Spleen (tissue), 7 donors: ENCODE measurements at regions not wholly inside any gene's neighbourhood (a gene's known extent, or its start where the extent isn't known, plus 50 kb on each side); places are given as distances from the start of the nearest gene placed in this dataset.

Experiments used
- POLR2AphosphoS5 ChIP-seq, 3 donors: sonication (generic); formaldehyde crosslinking; IDR thresholded peaks; one replicate each; pipeline ENCODE4 v1.5.1; 2017; ENCODE audit warnings: antibody characterized with exemption in 3 of 3
- TF ChIP-seq, protein P1 (sequence below), 11 experiments: fragments of 200-600 bp in 7 of 11; fragments of 450-650 bp in 4 of 11; sonication (generic) in 4 of 11; IDR thresholded peaks in 8 of 11; conservative IDR thresholded peaks in 3 of 11; 1 replicate in 7 of 11; 2 replicates in 4 of 11; pipeline versions ENCODE4 v1.4.0 to v1.8.0; 2016 to 2021; ENCODE audit warnings: antibody characterized with exemption in 11 of 11, inconsistent platforms in 4 of 11, mild to moderate bottlenecking in 1 of 11
- donor health status: DM: no; HTN: no; CAD: no; lungs with moderate emphysema.
- donor health status: DM: no; HTN: no; CAD: no.
- donor health status: DM: no; HTN: no; CAD: no.

DNA sequence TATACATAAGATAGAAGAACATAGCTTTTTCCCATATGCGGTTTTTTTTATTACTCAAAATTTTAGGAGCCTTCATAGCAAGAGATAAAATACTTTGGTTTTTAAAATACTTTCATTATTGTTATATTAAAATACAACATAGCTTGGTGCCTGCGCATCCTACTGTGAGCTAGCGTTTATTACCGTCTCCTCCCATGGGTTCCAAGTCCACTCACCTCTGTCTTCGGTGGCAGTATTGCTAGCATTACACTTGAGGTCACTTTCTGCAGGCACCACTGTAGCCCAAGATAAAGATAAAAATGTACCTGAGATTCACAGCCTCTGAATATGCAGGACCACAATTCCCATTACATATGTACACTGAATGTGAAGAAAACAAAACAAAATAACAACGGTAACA, 326.7 kb downstream of the TPBG start:
- TF ChIP-seq, protein P1, sequence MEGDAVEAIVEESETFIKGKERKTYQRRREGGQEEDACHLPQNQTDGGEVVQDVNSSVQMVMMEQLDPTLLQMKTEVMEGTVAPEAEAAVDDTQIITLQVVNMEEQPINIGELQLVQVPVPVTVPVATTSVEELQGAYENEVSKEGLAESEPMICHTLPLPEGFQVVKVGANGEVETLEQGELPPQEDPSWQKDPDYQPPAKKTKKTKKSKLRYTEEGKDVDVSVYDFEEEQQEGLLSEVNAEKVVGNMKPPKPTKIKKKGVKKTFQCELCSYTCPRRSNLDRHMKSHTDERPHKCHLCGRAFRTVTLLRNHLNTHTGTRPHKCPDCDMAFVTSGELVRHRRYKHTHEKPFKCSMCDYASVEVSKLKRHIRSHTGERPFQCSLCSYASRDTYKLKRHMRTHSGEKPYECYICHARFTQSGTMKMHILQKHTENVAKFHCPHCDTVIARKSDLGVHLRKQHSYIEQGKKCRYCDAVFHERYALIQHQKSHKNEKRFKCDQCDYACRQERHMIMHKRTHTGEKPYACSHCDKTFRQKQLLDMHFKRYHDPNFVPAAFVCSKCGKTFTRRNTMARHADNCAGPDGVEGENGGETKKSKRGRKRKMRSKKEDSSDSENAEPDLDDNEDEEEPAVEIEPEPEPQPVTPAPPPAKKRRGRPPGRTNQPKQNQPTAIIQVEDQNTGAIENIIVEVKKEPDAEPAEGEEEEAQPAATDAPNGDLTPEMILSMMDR (IDR thresholded peaks at IDR 0.05 in 8 of 11, conservative IDR thresholded peaks at IDR 0.05 in 3 of 11), result no peak
- no peak for TF ChIP-seq POLR2AphosphoS5 (IDR thresholded peaks at IDR 0.05)
